NOMO-1 treated with dmso at 0.1 percent for 144 hours (cell line): ENCODE measurements at regions not wholly inside any gene's neighbourhood (a gene's known extent, or its start where the extent isn't known, plus 50 kb on each side); places are given as distances from the start of the nearest gene placed in this dataset.

Experiments used
- DNase-seq: peaks from one replicate; lab custom pipeline; 2025; ENCODE audit not compliant: unreplicated experiment; lab: John Stamatoyannopoulos, UW

- DNase-seq: no peak
Observed at GRCh38 chr1:215508311-215508710, 58.8 kb upstream of the KCTD3 start.
